SJCRH30 (cell line): ENCODE measurements at regions not wholly inside any gene's neighbourhood (a gene's known extent, or its start where the extent isn't known, plus 50 kb on each side); places are given as distances from the start of the nearest gene placed in this dataset.

Source experiments
- DNase-seq, 2 experiments: peaks; one replicate each; pipeline ENCODE4 v3.0.0-alpha.2; 2015 to 2020
- H3K27ac ChIP-seq: fragments of 250-450 bp; sonication (Bioruptor Pico); 2 replicates; pipeline ENCODE4 v1.5.1; 2020; ENCODE audit warnings: mild to moderate bottlenecking, moderate library complexity
- H3K27me3 ChIP-seq: fragments of 250-450 bp; sonication (Bioruptor Pico); 2 replicates; pipeline ENCODE4 v1.5.1; 2020; ENCODE audit warnings: mild to moderate bottlenecking, moderate library complexity
- H3K36me3 ChIP-seq: fragments of 250-450 bp; sonication (Bioruptor Pico); 2 replicates; pipeline ENCODE4 v1.5.1; 2020; ENCODE audit warnings: mild to moderate bottlenecking, moderate library complexity
- H3K4me1 ChIP-seq: fragments of 250-450 bp; sonication (Bioruptor Pico); 2 replicates; pipeline ENCODE4 v1.5.1; 2020; ENCODE audit warnings: mild to moderate bottlenecking, moderate library complexity
- H3K4me3 ChIP-seq: fragments of 250-450 bp; sonication (Bioruptor Pico); 2 replicates; pipeline ENCODE4 v1.5.1; 2020; ENCODE audit warnings: mild to moderate bottlenecking, moderate library complexity
- H3K9me3 ChIP-seq: fragments of 250-450 bp; sonication (Bioruptor Pico); replicated peaks from 2 replicates; pipeline ENCODE4 v1.5.1; 2020; ENCODE audit warnings: mild to moderate bottlenecking, moderate library complexity

DNA sequence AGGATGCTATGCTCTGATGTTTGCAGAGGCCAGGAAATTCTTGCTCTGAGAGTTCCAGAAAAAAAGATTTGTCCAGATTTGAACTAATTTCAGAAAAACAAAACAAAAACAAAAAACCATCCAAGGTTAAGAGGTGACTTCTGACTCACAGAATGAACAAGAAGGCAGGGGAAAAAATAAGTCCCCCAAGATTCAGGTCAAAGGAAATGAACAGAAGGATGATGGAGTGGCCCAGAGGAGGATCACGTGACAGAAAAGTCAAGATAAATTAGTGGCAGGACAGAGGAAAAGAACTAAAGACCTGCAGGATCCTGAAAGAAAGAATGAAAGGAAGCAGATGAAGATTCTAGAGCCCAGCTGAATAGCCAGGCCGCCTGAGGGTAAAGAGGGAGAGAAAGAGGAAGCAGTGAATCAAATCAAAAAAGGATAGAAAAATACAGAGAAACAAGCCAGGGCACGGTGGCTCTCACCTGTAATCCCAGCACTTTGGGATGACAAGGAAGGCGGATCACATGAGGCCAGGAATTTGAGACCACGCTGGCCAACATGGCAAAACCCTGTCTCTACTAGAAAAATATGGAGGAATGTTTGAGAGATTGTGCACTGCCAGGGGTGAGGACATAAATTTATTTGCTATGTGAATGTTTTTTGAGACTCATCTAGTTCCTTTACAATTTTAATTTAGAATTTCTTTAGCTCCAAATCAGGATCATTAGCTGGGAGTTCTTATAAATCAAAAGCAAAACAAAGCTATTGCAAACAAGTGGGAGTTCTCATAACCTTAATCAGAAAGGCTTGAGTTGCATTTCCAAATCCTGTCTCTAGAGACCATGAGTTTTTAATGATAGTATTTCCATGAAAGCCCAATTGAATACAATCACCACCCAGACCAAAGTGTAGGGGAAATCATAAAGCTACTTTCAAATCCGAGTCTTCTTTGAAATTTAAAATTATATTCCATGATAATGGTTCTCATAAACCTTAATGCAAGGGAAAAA, 217.1 kb upstream of the PLEKHG7 start:
- H3K4me3 ChIP-seq = no peak overlapping the region
- DNase-seq = no peak
- H3K4me1 ChIP-seq = no peaks in the 10 kb centered on the region
- no peaks in the 10 kb centered on the region for H3K27me3 ChIP-seq
- H3K9me3 ChIP-seq = no peaks in the 10 kb centered on the region
- H3K36me3 ChIP-seq = no peaks in the 10 kb centered on the region
- H3K27ac ChIP-seq = no peak overlapping the region

DNA sequence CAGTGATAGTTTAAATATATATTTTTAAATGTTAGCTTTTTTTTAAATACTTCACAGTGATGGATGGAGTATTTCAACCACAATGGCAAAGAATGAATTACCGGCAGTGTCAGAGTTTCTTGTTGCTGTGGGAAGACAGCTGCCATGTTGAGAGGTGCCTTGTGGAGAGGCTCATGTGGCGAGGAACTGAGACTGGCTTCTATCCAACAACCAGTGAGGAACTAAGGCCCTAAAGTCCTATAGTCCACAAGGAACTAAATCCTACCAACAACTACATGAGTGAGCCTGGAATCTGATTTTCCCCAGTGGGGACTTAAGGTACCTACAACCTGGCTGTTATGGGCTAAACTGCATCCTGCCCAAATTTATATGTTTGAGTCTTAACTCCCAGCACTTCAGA, 220.2 kb upstream of the PLEKHG7 start:
- no peaks in the 10 kb centered on the region for H3K36me3 ChIP-seq
- no peak for DNase-seq
- no peak overlapping the region for H3K4me3 ChIP-seq
- no peaks in the 10 kb centered on the region for H3K9me3 ChIP-seq
- H3K27me3 ChIP-seq = no peaks in the 10 kb centered on the region
- no peaks in the 10 kb centered on the region for H3K4me1 ChIP-seq
- H3K27ac ChIP-seq = no peak overlapping the region

DNA sequence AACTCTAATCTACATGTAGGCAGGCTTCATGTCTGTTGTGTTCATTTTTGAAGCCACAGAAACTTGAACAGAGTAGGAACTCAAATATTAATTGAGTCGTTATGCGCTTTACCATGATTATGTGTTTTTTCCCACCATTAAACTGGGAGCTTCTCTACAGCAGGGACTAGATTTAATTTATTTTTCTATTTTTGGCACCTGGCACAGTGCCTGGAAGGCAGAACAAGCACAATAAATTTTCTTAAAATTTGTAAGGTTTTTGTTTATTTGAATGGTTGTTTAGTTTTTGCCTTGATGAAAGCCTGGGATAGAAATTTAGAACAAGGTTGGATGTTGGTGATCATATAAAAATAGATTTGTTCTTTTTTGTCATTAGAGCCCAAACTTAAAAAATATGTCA, 221.7 kb upstream of the PLEKHG7 start:
- H3K4me3 ChIP-seq = no peak overlapping the region
- H3K27me3 ChIP-seq = no peaks in the 10 kb centered on the region
- H3K4me1 ChIP-seq = no peaks in the 10 kb centered on the region
- no peaks in the 10 kb centered on the region for H3K9me3 ChIP-seq
- H3K36me3 ChIP-seq = no peaks in the 10 kb centered on the region
- H3K27ac ChIP-seq = no peak overlapping the region
- DNase-seq = no peak

DNA sequence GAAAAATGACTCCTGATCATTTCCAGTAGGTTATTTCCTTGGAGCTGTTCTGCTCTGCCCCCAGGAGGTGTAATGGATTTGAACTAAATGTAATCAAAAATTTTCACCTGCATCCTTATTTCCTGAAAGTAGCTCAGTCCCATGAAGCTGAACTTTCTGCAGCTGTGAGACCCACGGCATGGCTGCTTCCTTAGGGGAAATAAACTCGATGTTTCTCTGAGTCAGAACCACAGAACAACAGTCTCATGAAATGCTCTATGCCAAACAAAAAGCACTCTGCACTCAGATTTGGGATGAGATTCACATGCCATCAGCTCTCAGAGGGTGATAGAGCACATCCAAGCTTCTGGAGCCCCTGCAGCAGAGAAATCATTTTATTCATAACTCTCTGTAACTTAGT, 224.1 kb upstream of the PLEKHG7 start:
- no peaks in the 10 kb centered on the region for H3K36me3 ChIP-seq
- H3K9me3 ChIP-seq = no peaks in the 10 kb centered on the region
- no peak overlapping the region for H3K27ac ChIP-seq
- H3K4me3 ChIP-seq = no peak overlapping the region
- H3K27me3 ChIP-seq = no peaks in the 10 kb centered on the region
- H3K4me1 ChIP-seq = no peaks in the 10 kb centered on the region
- no peak for DNase-seq

DNA sequence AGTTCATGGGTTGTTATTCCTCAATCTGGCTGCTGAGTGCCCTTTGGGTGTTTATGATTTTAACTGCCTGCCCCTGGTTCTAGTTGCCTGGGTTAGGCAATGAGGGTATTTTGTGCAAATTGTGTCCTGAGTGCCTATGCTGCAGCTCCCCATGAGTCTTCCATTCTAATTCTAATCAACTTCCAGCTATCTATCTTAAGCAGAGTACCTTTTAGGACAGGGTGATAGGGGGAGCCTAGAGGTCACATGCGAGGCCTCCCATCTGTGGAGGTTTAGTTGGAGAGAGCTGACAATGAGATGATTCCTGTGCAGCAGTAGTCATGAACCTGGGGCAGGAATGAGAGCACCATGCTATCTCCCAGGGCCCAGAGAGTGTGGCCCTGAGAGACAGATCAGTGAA, 225.9 kb upstream of the PLEKHG7 start:
- Histone ChIP-seq H3K4me1 (no peaks in the 10 kb centered on the region), H3K9me3 (no peaks in the 10 kb centered on the region), H3K27me3 (no peaks in the 10 kb centered on the region), H3K4me3 (no peak overlapping the region), H3K27ac (no peak overlapping the region), H3K36me3 (no peaks in the 10 kb centered on the region)
- no peak for DNase-seq

DNA sequence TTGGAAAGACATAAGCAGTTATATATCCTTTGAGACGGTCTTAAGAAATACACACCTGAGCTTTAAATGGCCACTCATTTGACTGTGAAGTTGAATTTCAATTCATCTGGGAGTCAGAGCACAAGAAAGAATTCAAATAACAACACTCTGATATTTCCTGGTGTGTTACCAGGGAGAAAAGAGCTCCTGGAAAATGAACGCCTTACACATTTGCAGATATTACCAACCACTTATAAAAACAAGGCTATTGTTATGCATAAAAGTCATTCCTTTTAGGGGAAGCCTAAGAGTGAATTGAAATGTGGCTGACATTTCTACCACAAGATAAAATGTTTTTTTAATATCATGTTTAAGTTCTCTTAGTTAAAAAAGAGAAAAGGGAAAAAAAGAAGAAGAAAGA, 229.2 kb upstream of the PLEKHG7 start:
- H3K9me3 ChIP-seq = no peaks in the 10 kb centered on the region
- no peaks in the 10 kb centered on the region for H3K36me3 ChIP-seq
- H3K4me3 ChIP-seq = no peak overlapping the region
- no peak for DNase-seq
- H3K27me3 ChIP-seq = no peaks in the 10 kb centered on the region
- H3K4me1 ChIP-seq = peaks cover 14% of the 10 kb centered on the region
- no peak overlapping the region for H3K27ac ChIP-seq

DNA sequence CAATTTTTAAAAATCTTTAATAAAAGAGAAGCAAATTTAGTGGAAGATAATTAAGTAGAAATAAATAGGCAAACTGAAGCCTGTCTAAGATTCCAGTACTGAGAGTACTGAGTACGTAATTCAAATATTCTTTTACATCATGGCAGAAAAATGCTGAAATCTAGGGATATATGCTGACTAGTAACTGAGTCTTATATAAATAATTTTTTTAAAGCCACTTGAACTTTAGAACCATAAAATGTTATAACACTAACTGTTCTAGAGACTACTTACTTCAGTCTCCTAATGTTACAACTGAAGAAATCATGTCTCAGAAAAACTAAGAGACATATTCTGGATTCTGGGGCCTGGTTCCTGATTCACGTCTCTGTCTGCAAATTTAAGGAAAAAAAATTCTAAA, 230.6 kb upstream of the PLEKHG7 start:
- Histone ChIP-seq H3K4me3 (no peak overlapping the region), H3K27ac (no peak overlapping the region), H3K4me1 (peaks cover 22% of the 10 kb centered on the region), H3K36me3 (no peaks in the 10 kb centered on the region), H3K27me3 (no peaks in the 10 kb centered on the region), H3K9me3 (no peaks in the 10 kb centered on the region)
- no peak for DNase-seq

DNA sequence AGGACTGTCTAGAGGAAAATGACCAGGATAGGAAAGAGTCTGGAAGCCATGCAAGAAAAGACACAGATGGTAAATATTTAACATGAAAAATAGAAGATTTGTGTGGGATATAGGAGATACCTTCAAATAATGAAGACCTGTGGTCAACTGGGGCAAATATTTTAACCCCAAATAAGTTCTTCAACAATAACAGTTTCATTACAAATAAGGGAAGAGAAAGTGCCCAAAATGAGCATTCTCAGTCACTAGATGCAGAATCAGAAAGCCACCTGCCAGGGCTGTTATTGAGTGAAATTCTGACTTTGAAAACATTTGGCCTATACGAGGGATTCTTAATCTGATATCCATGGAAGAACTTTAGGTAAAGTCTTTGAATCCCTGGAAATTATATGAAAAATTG, 231.2 kb upstream of the PLEKHG7 start:
- DNase-seq = no peak
- H3K36me3 ChIP-seq = no peaks in the 10 kb centered on the region

DNA sequence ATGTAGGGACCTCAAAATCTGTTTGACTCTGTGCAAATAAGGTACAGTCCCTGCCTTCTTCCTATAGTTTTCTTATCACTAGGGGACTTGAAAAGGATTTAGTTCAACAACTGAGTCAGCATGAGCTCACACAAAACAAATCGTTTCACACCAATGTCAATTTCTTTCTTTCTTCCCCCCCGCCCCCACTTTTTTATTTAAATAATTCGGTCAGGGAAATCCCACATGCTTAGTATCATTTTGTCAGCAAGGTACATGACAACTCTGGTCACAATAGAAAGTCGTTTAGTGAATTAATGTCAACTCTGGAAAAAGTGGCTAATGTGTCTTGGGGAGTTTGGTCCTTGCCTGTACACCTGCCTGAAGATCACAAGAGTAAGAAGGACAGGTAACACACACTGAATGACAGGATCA, 232.2 kb upstream of the PLEKHG7 start:
- no peak overlapping the region for H3K27ac ChIP-seq
- no peaks in the 10 kb centered on the region for H3K27me3 ChIP-seq
- H3K36me3 ChIP-seq = no peaks in the 10 kb centered on the region
- no peak for DNase-seq
- H3K9me3 ChIP-seq = no peaks in the 10 kb centered on the region
- peaks cover 22% of the 10 kb centered on the region for H3K4me1 ChIP-seq
- H3K4me3 ChIP-seq = no peak overlapping the region

More for the DNA sequence above, 231.2 kb upstream of the PLEKHG7 start:
- Histone ChIP-seq H3K4me3 (no peak overlapping the region), H3K9me3 (no peaks in the 10 kb centered on the region), H3K27me3 (no peaks in the 10 kb centered on the region), H3K4me1 (peaks cover 22% of the 10 kb centered on the region), H3K27ac (no peak overlapping the region)

DNA sequence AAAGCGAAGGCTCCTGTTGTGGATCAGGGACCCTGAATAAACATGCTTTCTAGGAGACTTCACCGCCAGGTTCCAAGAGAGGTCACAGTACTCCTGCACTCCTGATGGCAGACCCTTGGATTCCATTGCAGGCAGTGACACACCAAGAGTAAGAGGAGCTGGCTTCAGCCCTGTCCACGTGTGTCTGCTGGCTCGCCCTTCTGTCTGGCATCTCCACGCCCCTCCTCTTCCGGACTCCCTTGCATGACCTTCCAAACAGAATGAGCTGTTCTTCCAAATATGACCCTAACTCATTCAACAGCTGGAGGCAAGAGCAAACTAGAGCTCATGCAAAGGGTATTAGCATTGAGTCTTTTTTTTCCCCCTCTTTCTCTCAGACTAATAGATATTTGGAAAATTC, 233.0 kb upstream of the PLEKHG7 start:
- no peak overlapping the region for H3K27ac ChIP-seq
- no peaks in the 10 kb centered on the region for H3K9me3 ChIP-seq
- no peaks in the 10 kb centered on the region for H3K27me3 ChIP-seq
- H3K36me3 ChIP-seq = no peaks in the 10 kb centered on the region
- DNase-seq = peak; percentile 48 to 63
- no peak overlapping the region for H3K4me3 ChIP-seq
- peaks cover 29% of the 10 kb centered on the region for H3K4me1 ChIP-seq

DNA sequence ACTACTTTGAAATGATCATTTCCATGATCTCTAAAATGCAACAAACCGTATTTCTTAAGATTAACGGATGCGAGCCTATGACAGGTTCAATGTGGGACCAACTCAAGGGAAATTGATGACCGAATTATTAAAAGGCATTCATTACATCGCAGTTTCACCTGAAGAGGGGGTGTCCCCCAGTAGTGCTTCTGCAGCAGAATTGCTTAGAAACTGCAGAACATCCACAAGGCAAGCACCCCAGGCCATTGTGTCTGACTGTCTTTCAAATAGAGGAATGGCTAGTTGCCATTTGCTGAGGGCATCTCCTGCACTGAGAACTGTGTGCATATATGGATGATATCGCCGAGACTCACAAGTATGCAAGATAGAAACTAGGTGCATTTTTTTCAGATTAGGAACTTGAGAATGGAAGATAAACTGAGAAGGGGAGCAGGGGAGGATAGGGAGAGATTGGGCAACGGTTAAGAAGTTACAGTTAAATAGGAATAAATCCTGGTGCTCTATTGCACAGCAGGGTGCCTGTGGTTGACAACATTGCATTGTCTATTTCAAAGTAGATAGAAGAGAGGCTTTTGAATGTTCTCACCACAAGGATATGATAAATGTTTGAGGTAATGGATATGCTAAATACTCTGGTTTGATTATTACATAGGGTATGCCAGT, 234.3 kb upstream of the PLEKHG7 start:
- Histone ChIP-seq H3K9me3 (no peaks in the 10 kb centered on the region), H3K4me3 (no peak overlapping the region), H3K36me3 (no peaks in the 10 kb centered on the region), H3K27ac (no peak overlapping the region), H3K27me3 (no peaks in the 10 kb centered on the region), H3K4me1 (peaks cover 36% of the 10 kb centered on the region)
- peak in 1 of 2 experiments; percentile 27 for DNase-seq

DNA sequence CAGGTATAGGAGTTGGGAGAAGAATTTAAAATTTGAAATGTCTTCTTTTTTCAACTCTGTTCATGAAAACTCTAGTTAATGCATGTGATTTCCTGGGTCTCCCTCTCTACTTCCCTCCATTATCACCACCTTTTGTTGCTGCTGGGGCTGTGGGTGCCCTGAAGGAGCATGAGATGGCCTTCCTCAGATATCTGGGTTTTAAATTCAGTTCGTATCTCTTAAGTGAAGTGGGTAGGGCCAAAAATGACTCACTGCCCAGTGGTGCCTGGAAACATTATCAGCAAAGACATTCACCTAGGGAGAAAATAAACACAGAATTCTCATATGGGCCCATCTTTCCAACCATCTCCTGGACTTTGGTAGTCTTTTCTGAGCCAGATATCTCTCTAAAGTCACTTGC, 234.9 kb upstream of the PLEKHG7 start:
- Histone ChIP-seq H3K27me3 (no peaks in the 10 kb centered on the region), H3K4me3 (peak overlapping the region; percentile 53), H3K9me3 (no peaks in the 10 kb centered on the region), H3K27ac (peak overlapping the region; percentile 94), H3K4me1 (peaks cover 37% of the 10 kb centered on the region), H3K36me3 (no peaks in the 10 kb centered on the region)
- DNase-seq = peak in 1 of 2 experiments; percentile 30

DNA sequence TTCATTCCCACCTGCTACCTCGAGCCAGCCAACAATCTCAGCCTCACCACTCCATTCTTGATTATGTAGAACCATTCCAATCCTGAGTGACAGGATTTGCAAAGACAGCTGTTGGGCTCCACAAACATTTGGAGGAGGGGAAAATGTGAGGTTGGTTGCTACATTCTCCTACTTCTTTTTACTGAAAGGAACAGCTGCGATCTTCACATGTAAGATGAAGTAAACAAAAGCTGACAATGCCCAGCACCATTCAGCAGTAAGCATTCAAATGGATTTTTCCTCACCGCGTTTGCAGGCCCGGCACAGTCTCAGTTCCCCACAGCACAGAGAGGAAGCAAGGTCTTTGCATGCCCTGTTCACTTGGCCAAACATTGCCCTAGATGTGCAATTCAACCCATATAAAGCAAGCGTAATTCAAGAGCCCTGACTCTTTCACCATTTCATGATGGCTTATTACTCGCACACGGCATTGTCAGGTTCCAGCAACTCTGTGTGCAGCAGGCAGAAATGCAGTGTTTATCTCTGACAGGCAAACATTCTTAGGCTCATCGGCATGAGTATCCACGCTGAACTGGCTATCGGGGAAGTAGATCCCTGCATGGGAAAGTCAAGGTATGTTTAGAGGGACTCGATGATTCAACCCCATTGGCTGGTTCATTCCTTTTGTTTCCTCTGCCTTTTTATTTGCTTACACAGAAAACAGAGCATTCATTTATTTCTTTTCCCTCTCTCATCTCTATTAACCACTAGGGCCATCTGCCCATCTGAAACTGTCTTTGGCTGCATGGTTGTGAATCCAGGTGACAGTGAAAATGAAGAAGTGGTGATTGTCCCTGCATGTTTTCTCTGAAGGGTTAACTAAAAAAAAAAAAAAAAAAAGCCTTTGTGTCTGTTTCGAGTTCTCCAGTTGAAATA, 236.1 kb upstream of the PLEKHG7 start:
- Histone ChIP-seq H3K9me3 (no peaks in the 10 kb centered on the region), H3K36me3 (no peaks in the 10 kb centered on the region), H3K4me3 (peak overlapping the region; percentile 53), H3K27me3 (no peaks in the 10 kb centered on the region), H3K4me1 (peaks cover 50% of the 10 kb centered on the region), H3K27ac (peak overlapping the region; percentile 94)
- DNase-seq = peak; percentile 87 to 97

DNA sequence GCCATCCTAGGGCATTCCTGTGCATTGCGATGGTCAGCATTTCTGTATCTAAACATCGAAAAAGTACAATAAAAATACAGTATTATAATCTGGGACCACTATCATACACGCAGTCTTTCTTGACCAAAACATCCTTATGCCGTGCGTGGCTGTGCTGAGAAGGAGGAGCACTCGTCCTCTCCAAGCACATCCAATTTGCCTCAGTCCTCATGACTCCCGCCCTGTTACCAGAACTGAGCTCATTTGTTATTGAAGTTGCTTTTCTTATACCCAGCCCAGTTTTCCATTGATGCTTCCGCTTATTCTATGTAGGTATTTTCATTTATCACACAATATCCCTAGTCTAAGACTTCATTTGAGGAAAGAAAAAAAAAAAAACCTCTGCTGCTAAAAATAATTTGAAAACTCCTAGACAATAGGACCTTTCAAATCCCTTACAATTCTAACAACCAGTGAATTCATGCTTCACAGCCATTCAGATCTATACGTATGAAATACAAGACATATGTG, 236.9 kb upstream of the PLEKHG7 start:
- Histone ChIP-seq H3K36me3 (no peaks in the 10 kb centered on the region), H3K27ac (peak overlapping the region; percentile 94), H3K27me3 (no peaks in the 10 kb centered on the region), H3K4me3 (peak overlapping the region; percentile 53), H3K4me1 (peaks cover 52% of the 10 kb centered on the region), H3K9me3 (no peaks in the 10 kb centered on the region)
- peak; percentile 54 to 76 for DNase-seq
